GM10248 (cell line): ENCODE measurements at regions not wholly inside any gene's neighbourhood (a gene's known extent, or its start where the extent isn't known, plus 50 kb on each side); places are given as distances from the start of the nearest gene placed in this dataset.

Source experiments
- CTCF ChIA-PET: fragments of 300-600 bp; sonication (Branson Sonifier 250); formaldehyde crosslinking; extraction: SDS; loops from one replicate; lab custom pipeline; 2021; ENCODE audit warnings: antibody characterized with exemption; lab: Yijun Ruan, JAX
- POLR2A ChIA-PET: fragments of 350-650 bp; sonication (Branson Sonifier 250); formaldehyde crosslinking; extraction: SDS; loops from one replicate; lab custom pipeline; 2020; ENCODE audit warnings: antibody characterized with exemption; lab: Yijun Ruan, JAX
- DNase-seq: peaks from one replicate; pipeline ENCODE4 v3.0.0; 2012; ENCODE audit errors: extremely low spot score
- CTCF ChIP-seq: IDR thresholded peaks from 2 replicates; pipeline ENCODE4 v1.5.1; 2012; ENCODE audit warnings: mild to moderate bottlenecking, low read depth; ENCODE audit errors: extremely low read depth, missing control alignments, control extremely low read depth

GRCh38 chr12:107528731-107529365 lies 156.8 kb upstream of the PWP1 start:
- no peak for TF ChIP-seq CTCF
- DNase-seq, result no peak
- ChIA-PET CTCF (no interaction called here), POLR2A (no interaction called here)

GRCh38 chr12:107529991-107530390 lies 155.6 kb upstream of the PWP1 start:
- CTCF ChIA-PET, result no interaction called here
- no peak for TF ChIP-seq CTCF
- POLR2A ChIA-PET, result no interaction called here
- no peak for DNase-seq

- ChIA-PET CTCF (interaction anchor here (3.2 kb wide), 1 partner anchor 77 kb away, joined by 11 read pairs; no protein-coding TSS in a partner anchor), POLR2A (no interaction called here)
- DNase-seq, result no peak
- TF ChIP-seq CTCF, result no peak
Observed at GRCh38 chr12:107530701-107531100, 154.9 kb upstream of the PWP1 start.

GRCh38 chr12:107533218-107533617 lies 152.4 kb upstream of the PWP1 start:
- POLR2A ChIA-PET, result no interaction called here
- no peak for TF ChIP-seq CTCF
- CTCF ChIA-PET, result interaction anchor here (0.8 to 3.2 kb wide), 5 partner anchors 13 to 402 kb away, joined by 3 to 11 read pairs (median 3); no protein-coding TSS in a partner anchor
- no peak for DNase-seq

GRCh38 chr12:107536613-107537012 lies 149.0 kb upstream of the PWP1 start:
- POLR2A ChIA-PET, result no interaction called here
- CTCF ChIA-PET, result no interaction called here
- TF ChIP-seq CTCF, result no peak
- DNase-seq, result no peak

- CTCF ChIA-PET, result interaction anchor here (2.5 kb wide), 1 partner anchor 11 kb away, joined by 12 read pairs; no protein-coding TSS in a partner anchor
- no peak for DNase-seq
- POLR2A ChIA-PET, result no interaction called here
- no peak for TF ChIP-seq CTCF
Observed at GRCh38 chr12:107537464-107538119, 148.0 kb upstream of the PWP1 start.
